Neuronal stem cell (in vitro differentiated cells): ENCODE measurements at regions not wholly inside any gene's neighbourhood (a gene's known extent, or its start where the extent isn't known, plus 50 kb on each side); places are given as distances from the start of the nearest gene placed in this dataset.

ENCODE experiments used
- DNase-seq: peaks from one replicate; pipeline ENCODE4 v3.0.0-alpha.2; 2013; ENCODE audit warnings: low spot score
- H2AFZ ChIP-seq: one replicate; pipeline ENCODE4 v1.6.1; 2013; ENCODE audit warnings: mild to moderate bottlenecking, low read length, inconsistent platforms
- H2AK5ac ChIP-seq: 2 replicates; pipeline ENCODE4 v1.6.1; 2013; ENCODE audit warnings: low read depth, mild to moderate bottlenecking, inconsistent platforms, low read length, moderate library complexity, mixed read lengths
- H2BK120ac ChIP-seq: 2 replicates; pipeline ENCODE4 v1.6.1; 2013; ENCODE audit warnings: low read depth, mild to moderate bottlenecking, inconsistent platforms, low read length, moderate library complexity, mixed read lengths
- H2BK12ac ChIP-seq: one replicate; pipeline ENCODE4 v1.6.1; 2013; ENCODE audit warnings: low read length, inconsistent platforms
- H2BK15ac ChIP-seq: 2 replicates; pipeline ENCODE4 v1.6.1; 2013; ENCODE audit warnings: mild to moderate bottlenecking, low read length, inconsistent platforms, mixed read lengths
- H2BK5ac ChIP-seq: one replicate; pipeline ENCODE4 v1.6.1; 2013; ENCODE audit warnings: inconsistent platforms, mild to moderate bottlenecking, low read length, moderate library complexity
- H3K14ac ChIP-seq: one replicate; pipeline ENCODE4 v1.6.1; 2013; ENCODE audit warnings: low read length, inconsistent platforms
- H3K18ac ChIP-seq: 2 replicates; pipeline ENCODE4 v1.6.1; 2013; ENCODE audit warnings: low read length, inconsistent platforms
- H3K23ac ChIP-seq: 2 replicates; pipeline ENCODE4 v1.6.1; 2013; ENCODE audit warnings: low read depth, mild to moderate bottlenecking, mixed read lengths, low read length, inconsistent platforms; ENCODE audit not compliant: poor library complexity
- H3K27ac ChIP-seq: replicated peaks from 3 replicates; pipeline ENCODE4 v1.5.1; 2013; ENCODE audit warnings: low read length, inconsistent platforms
- H3K27me3 ChIP-seq, 3 experiments: 2 replicates each; pipeline ENCODE4 v1.6.1; 2013; ENCODE audit warnings: low read length in 3 of 3, mild to moderate bottlenecking in 2 of 3, inconsistent platforms in 1 of 3, low read depth in 1 of 3, mixed read lengths in 1 of 3, moderate library complexity in 1 of 3; ENCODE audit not compliant: control insufficient read depth in 3 of 3, insufficient read depth in 3 of 3
- H3K36me3 ChIP-seq, 2 donors: replicated peaks in 1 of 2; 2 replicates each; pipeline ENCODE4 v1.6.1; 2013; ENCODE audit warnings: low read length in 2 of 2; ENCODE audit not compliant: control insufficient read depth in 2 of 2, insufficient read depth in 2 of 2
- H3K4ac ChIP-seq: 2 replicates; pipeline ENCODE4 v1.6.1; 2013; ENCODE audit warnings: inconsistent platforms, mild to moderate bottlenecking, low read length, moderate library complexity
- H3K4me1 ChIP-seq, 2 donors: 1 replicate in 1 of 2; 2 replicates in 1 of 2; pipeline ENCODE4 v1.6.1; 2013; ENCODE audit warnings: low read length in 2 of 2, low read depth in 1 of 2; ENCODE audit not compliant: control insufficient read depth in 2 of 2, insufficient read depth in 1 of 2
- H3K4me2 ChIP-seq: one replicate; pipeline ENCODE4 v1.6.1; 2013; ENCODE audit warnings: mild to moderate bottlenecking, low read length, inconsistent platforms; ENCODE audit not compliant: insufficient read depth, poor library complexity, severe bottlenecking
- H3K4me3 ChIP-seq, 2 donors: 2 replicates each; pipeline ENCODE4 v1.5.1; 2013; ENCODE audit warnings: low read length in 2 of 2, mild to moderate bottlenecking in 2 of 2, inconsistent platforms in 1 of 2, moderate library complexity in 1 of 2
- H3K79me1 ChIP-seq: one replicate; pipeline ENCODE4 v1.6.1; 2013; ENCODE audit warnings: low read depth, mild to moderate bottlenecking, inconsistent platforms, low read length, moderate library complexity
- H3K9ac ChIP-seq: one replicate; pipeline ENCODE4 v1.6.1; 2013; ENCODE audit warnings: mild to moderate bottlenecking, low read depth, low read length, inconsistent platforms; ENCODE audit not compliant: poor library complexity
- H3K9me3 ChIP-seq, 2 donors: replicated peaks in 1 of 2; 2 replicates each; pipeline versions ENCODE3 to v1.6.1; 2013; ENCODE audit warnings: low read length in 2 of 2, mild to moderate bottlenecking in 2 of 2, inconsistent platforms in 1 of 2, low read depth in 1 of 2, mixed read lengths in 1 of 2, moderate library complexity in 1 of 2; ENCODE audit not compliant: control insufficient read depth in 2 of 2, insufficient read depth in 1 of 2
- H4K8ac ChIP-seq: one replicate; pipeline ENCODE4 v1.6.1; 2013; ENCODE audit warnings: low read depth, mild to moderate bottlenecking, inconsistent platforms, low read length, moderate library complexity
- H4K91ac ChIP-seq: one replicate; pipeline ENCODE4 v1.6.1; 2013; ENCODE audit warnings: low read length, low read depth, mild to moderate bottlenecking, inconsistent platforms; ENCODE audit not compliant: poor library complexity
- WGBS, 2 donors: extraction: QIAGEN DNeasy Blood & Tissue Kit; methylation state at CpG; one replicate each; pipeline ENCODE4 v1.1.7; 2013; ENCODE audit warnings: missing lambda C conversion rate in 2 of 2, mixed read lengths in 1 of 2; ENCODE audit not compliant: insufficient read length in 2 of 2, insufficient replicate concordance in 1 of 2; ENCODE audit errors: extremely low coverage in 2 of 2; 5-methylcytosine and 5-hydroxymethylcytosine counted together

DNA sequence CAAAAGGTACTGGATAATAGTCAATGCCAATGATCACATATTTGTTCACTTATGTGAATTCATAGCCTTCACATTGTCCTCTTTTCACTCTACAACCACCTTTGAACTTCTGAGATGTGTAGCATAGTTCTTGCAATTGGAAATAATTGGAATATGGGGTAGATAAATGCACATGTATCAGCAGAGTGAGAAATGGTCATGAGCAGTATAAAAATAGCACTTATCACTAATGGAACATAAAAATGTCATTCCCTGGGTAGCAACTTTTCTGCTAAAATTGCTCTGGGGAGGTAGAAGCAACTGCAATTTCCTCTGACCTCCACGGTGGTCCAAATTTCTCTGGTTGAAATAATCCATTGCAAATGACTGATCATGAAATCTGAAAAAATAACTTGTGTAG is 1785.7 kb upstream of the FLRT2 start:
- H3K27ac ChIP-seq = no peak overlapping the region
- H3K36me3 ChIP-seq = no peaks in the 10 kb centered on the region
- H3K9me3 ChIP-seq = no peaks in the 10 kb centered on the region
- H2BK15ac ChIP-seq = no peak overlapping the region
- H3K4ac ChIP-seq = no peak overlapping the region
- no peak overlapping the region for H4K8ac ChIP-seq
- no peaks in the 10 kb centered on the region for H3K4me1 ChIP-seq
- DNase-seq = no peak
- H3K23ac ChIP-seq = no peak overlapping the region
- H2AK5ac ChIP-seq = no peak overlapping the region
- H3K14ac ChIP-seq = no peak overlapping the region
- H3K27me3 ChIP-seq = no peaks in the 10 kb centered on the region
- H4K91ac ChIP-seq = no peak overlapping the region
- WGBS, 2 donors = no CpG with 5 or more reads among the region's 1 CpG
- no peaks in the 10 kb centered on the region for H3K79me1 ChIP-seq
- H3K4me3 ChIP-seq = no peak overlapping the region
- no peak overlapping the region for H2AFZ ChIP-seq
- no peak overlapping the region for H2BK5ac ChIP-seq
- H3K4me2 ChIP-seq = no peak overlapping the region
- H3K9ac ChIP-seq = no peak overlapping the region
- H2BK120ac ChIP-seq = no peak overlapping the region
- no peak overlapping the region for H2BK12ac ChIP-seq
- H3K18ac ChIP-seq = no peak overlapping the region

DNA sequence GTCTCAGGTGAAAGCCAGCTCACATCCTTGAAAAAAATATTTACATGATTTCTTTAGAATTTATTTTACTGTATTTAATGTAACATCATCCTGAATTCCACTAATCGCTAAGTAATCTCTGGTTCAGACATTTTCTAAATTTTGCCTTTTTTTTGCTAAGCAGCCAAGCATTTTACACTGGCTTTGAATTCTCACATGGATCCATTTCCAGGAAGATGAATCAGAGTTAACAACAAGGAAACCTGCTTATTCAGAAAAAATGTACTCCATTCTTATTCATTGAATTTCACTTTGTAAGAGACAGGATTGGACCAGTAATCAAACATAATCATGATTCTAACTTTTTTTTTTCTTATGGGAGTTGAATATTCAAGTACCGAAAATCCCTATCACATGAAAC is 1785.1 kb upstream of the FLRT2 start:
- no peak overlapping the region for H3K23ac ChIP-seq
- H2AK5ac ChIP-seq = no peak overlapping the region
- no peak overlapping the region for H2BK15ac ChIP-seq
- no CpG with 5 or more reads among the region's 2 CpGs for WGBS, 2 donors
- no peak overlapping the region for H2BK120ac ChIP-seq
- H3K36me3 ChIP-seq = no peaks in the 10 kb centered on the region
- H3K18ac ChIP-seq = no peak overlapping the region
- no peaks in the 10 kb centered on the region for H3K27me3 ChIP-seq
- no peak overlapping the region for H2BK5ac ChIP-seq
- H2AFZ ChIP-seq = no peak overlapping the region
- no peak overlapping the region for H2BK12ac ChIP-seq
- no peak overlapping the region for H3K4me2 ChIP-seq
- H4K91ac ChIP-seq = no peak overlapping the region
- H3K4me1 ChIP-seq = no peaks in the 10 kb centered on the region
- H3K9me3 ChIP-seq = no peaks in the 10 kb centered on the region
- no peak overlapping the region for H4K8ac ChIP-seq
- no peak overlapping the region for H3K27ac ChIP-seq
- no peaks in the 10 kb centered on the region for H3K79me1 ChIP-seq
- H3K4me3 ChIP-seq = no peak overlapping the region
- no peak for DNase-seq
- H3K9ac ChIP-seq = no peak overlapping the region
- H3K14ac ChIP-seq = no peak overlapping the region
- H3K4ac ChIP-seq = no peak overlapping the region

DNA sequence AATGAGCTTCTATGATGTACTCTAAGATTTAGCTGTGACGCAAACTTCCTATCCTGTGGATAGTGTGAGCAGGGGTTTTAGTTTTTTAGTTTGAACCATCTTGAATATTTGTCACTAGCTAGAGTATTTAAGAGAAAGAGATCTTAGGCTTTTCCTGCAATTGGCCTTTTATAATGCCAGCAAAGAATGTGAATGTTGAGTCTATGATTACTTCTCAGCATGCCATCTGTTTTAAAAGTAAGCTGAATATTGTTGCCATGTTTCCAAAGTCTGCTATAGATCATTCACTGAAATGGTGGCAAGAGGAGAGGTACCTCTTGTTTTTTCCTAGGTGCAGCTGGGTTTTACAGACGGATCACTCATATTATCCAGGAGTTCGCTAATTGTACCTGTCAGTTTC is 1783.6 kb upstream of the FLRT2 start:
- H3K18ac ChIP-seq = no peak overlapping the region
- H3K9ac ChIP-seq = no peak overlapping the region
- DNase-seq = no peak
- H3K4me1 ChIP-seq = no peaks in the 10 kb centered on the region
- H2BK12ac ChIP-seq = no peak overlapping the region
- H2BK15ac ChIP-seq = no peak overlapping the region
- no peak overlapping the region for H2AK5ac ChIP-seq
- no peak overlapping the region for H3K14ac ChIP-seq
- H3K23ac ChIP-seq = no peak overlapping the region
- H3K27me3 ChIP-seq = no peaks in the 10 kb centered on the region
- no peak overlapping the region for H4K91ac ChIP-seq
- no peaks in the 10 kb centered on the region for H3K36me3 ChIP-seq
- no peak overlapping the region for H2BK5ac ChIP-seq
- no peak overlapping the region for H3K4me2 ChIP-seq
- H3K27ac ChIP-seq = no peak overlapping the region
- WGBS, 2 donors = no CpG with 5 or more reads among the region's 3 CpGs
- H2AFZ ChIP-seq = no peak overlapping the region
- H3K9me3 ChIP-seq = no peaks in the 10 kb centered on the region
- no peak overlapping the region for H3K4ac ChIP-seq
- H2BK120ac ChIP-seq = no peak overlapping the region
- no peak overlapping the region for H3K4me3 ChIP-seq
- H3K79me1 ChIP-seq = no peaks in the 10 kb centered on the region
- no peak overlapping the region for H4K8ac ChIP-seq

DNA sequence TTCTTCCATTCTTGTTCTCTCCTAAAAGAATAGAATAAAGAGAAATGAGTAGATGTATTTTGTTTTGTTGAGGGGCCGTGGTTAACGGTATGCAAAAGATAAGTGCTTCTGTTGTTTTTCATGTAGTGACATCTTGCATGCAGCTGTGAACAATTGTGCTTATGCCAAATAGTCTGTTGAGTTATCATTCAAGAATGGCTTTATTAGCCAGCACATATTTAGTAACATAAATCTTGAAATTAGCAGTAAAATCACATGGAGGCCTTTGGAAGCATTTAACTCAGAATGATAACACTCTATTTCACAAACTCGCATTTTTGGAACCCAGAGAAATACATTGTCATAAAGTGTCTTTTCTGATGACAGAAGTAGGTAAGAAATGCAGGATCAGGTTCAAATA is 1772.0 kb upstream of the FLRT2 start:
- Histone ChIP-seq H3K18ac (no peak overlapping the region), H3K9me3 (no peaks in the 10 kb centered on the region), H3K14ac (no peak overlapping the region), H3K4me3 (no peak overlapping the region), H3K36me3 (no peaks in the 10 kb centered on the region), H4K91ac (no peak overlapping the region), H3K4me2 (no peak overlapping the region), H4K8ac (no peak overlapping the region), H3K9ac (no peak overlapping the region), H2BK5ac (no peak overlapping the region), H2BK12ac (no peak overlapping the region), H3K27ac (no peak overlapping the region), H3K4me1 (no peaks in the 10 kb centered on the region), H2AK5ac (no peak overlapping the region), H2BK15ac (no peak overlapping the region), H3K4ac (no peak overlapping the region), H3K79me1 (no peaks in the 10 kb centered on the region), H3K23ac (no peak overlapping the region), H2AFZ (no peak overlapping the region), H2BK120ac (no peak overlapping the region), H3K27me3 (no peaks in the 10 kb centered on the region)
- 100% methylated on average over 2 of the region's 3 CpGs; no CpG with 5 or more reads in 1 of the 2 donors for WGBS, 2 donors
- no peak for DNase-seq
